ENCODE measurements at regions not wholly inside any gene's neighbourhood (a gene's known extent, or its start where the extent isn't known, plus 50 kb on each side); places are given as distances from the start of the nearest gene placed in this dataset.

DNA sequence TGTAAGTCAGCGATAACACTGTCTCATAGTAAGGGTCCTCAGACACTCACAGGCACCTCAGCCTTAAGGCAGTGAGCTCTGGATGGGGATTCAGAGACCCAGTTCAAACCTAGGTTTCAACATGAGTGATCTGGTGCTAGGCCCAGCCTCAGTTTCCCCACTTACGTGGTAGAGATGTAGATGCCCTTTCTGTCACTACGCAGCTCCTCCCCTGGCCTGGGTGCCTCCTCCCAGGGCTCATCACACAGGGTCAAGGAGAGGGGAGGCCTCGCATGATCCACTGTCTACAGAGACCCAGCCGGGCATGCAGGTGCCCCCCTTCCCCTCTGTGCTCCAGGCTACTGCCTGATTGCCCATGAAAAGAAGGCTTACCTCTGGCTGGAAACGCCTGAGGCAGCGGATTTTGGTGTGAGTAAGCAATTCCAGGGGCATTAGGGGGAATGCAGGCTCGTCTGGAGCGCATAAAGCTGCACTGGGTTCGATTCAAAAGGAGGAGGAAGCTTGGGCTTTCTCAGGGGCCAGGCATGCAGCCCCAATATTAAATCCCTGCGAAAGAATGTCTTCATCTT, 69.8 kb upstream of the ANKRD34C start:
- no peak for TF ChIP-seq CTCF (IDR thresholded peaks at IDR 0.05; ENCODE audit: low read depth, low read length, missing control alignments)
- H3K4me3 ChIP-seq (ENCODE audit: low read depth, low read length): no peak overlapping the region
- no peak for DNase-seq (ENCODE audit: low read depth)

DNA sequence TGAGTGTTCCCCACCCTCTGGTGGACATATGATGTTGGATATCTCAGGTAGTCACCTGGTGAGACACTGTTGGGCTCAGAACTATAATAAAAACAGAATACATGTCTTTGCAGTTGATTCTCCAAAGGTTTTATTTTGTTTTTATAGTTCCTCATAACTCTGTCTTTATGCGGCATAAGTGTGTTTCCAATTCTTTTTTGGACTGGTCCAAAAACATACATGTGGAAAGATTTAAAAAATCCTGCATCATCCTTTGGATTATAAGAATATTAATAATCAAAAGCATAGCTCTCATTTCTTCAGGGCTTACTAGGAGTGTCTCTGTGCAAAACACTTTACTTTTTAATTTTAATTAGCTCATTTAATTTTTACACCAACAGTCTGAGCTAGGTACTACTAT, 71.0 kb upstream of the ANKRD34C start:
- DNase-seq (ENCODE audit: low read depth): no peak
- H3K4me3 ChIP-seq (ENCODE audit: low read depth, low read length): no peak overlapping the region
- TF ChIP-seq CTCF (IDR thresholded peaks at IDR 0.05; ENCODE audit: low read depth, low read length, missing control alignments): no peak

DNA sequence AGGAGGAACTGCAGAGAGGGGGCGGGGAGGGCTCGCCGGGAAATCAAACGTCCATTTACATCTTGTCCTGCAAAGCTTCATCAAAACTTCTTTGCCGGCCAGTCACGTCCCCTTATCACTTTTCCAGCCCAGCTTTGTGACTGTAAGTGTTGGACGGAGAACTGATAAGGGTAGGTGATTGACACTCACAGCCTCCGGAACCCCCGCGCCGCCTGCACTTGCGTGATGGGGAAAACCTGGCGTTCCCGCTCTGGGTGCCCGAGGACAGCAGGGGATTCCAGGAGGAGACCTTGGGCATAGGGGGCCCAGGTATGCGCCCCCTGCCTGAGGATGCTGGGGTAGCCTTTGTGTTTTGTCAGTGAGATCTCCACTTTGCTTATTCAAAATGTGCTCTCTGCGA, 72.8 kb upstream of the ANKRD34C start:
- no peak for DNase-seq (ENCODE audit: low read depth)
- peak; percentile 3 for TF ChIP-seq CTCF (IDR thresholded peaks at IDR 0.05; ENCODE audit: low read depth, low read length, missing control alignments)
- no peak overlapping the region for H3K4me3 ChIP-seq (ENCODE audit: low read depth, low read length)

GRCh38 chr15:79209116-79209515, 73.4 kb upstream of the ANKRD34C start:
- TF ChIP-seq CTCF (IDR thresholded peaks at IDR 0.05; ENCODE audit: low read depth, low read length, missing control alignments): no peak
- DNase-seq (ENCODE audit: low read depth): no peak
- no peak overlapping the region for H3K4me3 ChIP-seq (ENCODE audit: low read depth, low read length)

DNA sequence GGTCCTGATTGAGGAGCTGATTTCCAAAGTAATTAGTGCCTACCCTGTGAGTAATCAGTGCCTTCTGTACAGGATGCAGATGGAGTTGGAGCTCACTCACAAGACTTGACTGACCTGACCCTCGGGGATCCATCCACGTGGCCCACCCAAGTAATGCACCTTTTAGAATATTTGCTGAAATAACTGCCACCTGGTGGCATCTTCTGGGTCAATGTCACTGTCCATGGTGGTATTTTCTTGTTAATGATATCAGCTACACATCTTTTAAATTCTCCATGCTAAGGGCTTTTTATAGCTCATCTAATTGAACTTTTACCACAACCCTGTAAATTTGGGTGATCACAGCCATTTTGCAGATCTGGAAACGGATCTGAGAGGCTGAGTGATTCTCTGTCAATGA, 74.3 kb upstream of the ANKRD34C start:
- no peak for DNase-seq (ENCODE audit: low read depth)
- no peak overlapping the region for H3K4me3 ChIP-seq (ENCODE audit: low read depth, low read length)
- TF ChIP-seq CTCF (IDR thresholded peaks at IDR 0.05; ENCODE audit: low read depth, low read length, missing control alignments): peak; percentile 16

DNA sequence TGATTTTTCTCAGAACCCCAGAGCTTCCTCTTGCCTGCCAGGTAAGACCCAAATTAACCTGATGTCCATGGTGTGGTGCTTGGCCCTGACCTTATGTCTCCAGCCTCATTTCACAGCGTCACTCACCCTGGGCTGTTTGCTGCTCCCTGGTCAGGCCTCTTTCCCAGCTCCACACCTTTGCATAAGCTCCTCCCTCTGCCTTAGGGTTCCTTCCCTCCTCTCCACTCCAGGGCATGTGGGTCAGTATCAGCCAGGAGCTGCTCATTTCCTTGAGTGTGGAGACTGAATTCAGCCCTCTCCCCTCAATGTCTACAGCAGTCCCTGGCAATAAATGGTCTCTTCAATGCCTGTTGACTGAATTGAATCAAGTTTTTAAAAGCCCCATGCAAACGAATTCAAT, 75.6 kb upstream of the ANKRD34C start:
- no peak for DNase-seq (ENCODE audit: low read depth)
- H3K4me3 ChIP-seq (ENCODE audit: low read depth, low read length): no peak overlapping the region
- no peak for TF ChIP-seq CTCF (IDR thresholded peaks at IDR 0.05; ENCODE audit: low read depth, low read length, missing control alignments)

GRCh38 chr15:79204886-79205675, 77.4 kb upstream of the ANKRD34C start:
- DNase-seq (ENCODE audit: low read depth): no peak
- no peak overlapping the region for H3K4me3 ChIP-seq (ENCODE audit: low read depth, low read length)
- TF ChIP-seq CTCF (IDR thresholded peaks at IDR 0.05; ENCODE audit: low read depth, low read length, missing control alignments): no peak

Data from GM12864 (cell line).